Urinary bladder (tissue), 3 donors: ENCODE measurements at regions not wholly inside any gene's neighbourhood (a gene's known extent, or its start where the extent isn't known, plus 50 kb on each side); places are given as distances from the start of the nearest gene placed in this dataset.
"Not testable (repeated sequence)": the region's sequence is repeated elsewhere in the genome, so short reads cannot be mapped to it uniquely, and the experiment has no call there.

ENCODE experiments used
- DNase-seq: peaks from one replicate; pipeline ENCODE4 v3.0.0-alpha.2; 2015; ENCODE audit errors: extremely low spot score
- H3K27ac ChIP-seq: one replicate; pipeline ENCODE4 v1.5.1; 2013; ENCODE audit warnings: low read depth, mild to moderate bottlenecking, moderate library complexity
- H3K36me3 ChIP-seq: one replicate; pipeline ENCODE4 v1.6.1; 2013; ENCODE audit warnings: mild to moderate bottlenecking, moderate library complexity; ENCODE audit not compliant: insufficient read depth
- H3K4me1 ChIP-seq: one replicate; pipeline ENCODE4 v1.6.1; 2013; ENCODE audit warnings: mild to moderate bottlenecking, moderate library complexity; ENCODE audit not compliant: insufficient read depth
- H3K4me3 ChIP-seq: one replicate; pipeline ENCODE4 v1.5.1; 2013; ENCODE audit warnings: low read depth, low read length
- WGBS: extraction: QIAGEN DNeasy Blood & Tissue Kit; methylation state at CpG from one replicate; pipeline ENCODE4 v1.1.7; 2013; 5-methylcytosine and 5-hydroxymethylcytosine counted together
- donor health status: healthy with polysubstance abuse.
- donor health status: healthy.

DNA sequence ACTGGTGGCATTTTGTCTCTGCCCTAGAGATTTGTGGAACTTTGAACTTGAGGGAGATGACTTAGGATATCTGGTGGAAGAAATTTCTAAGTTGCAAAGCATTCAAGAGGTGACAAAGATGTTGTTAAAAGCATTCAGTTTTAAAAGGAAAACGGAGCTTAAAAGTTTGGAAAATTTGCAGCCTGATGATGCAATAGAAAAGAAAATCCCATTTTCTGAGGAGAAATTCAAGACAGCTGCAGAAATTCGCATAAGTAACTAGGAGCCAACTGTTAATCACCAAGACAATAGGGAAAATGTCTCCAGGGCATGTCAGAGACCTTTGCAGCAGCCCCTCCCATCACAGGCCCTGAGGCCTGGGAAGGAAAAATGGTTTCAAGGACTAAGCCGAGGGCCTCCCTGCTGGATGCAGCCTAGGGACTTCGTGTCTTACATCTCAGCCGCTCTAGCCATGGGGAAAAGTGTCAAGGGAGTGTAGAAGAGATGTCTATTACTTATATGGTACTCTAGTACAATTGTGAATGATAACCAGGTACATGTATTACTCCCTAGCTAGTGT lies 663.0 kb upstream of the CBLB start:
- WGBS, result 91% methylated on average over 5 of the region's 5 CpGs
- not testable (repeated sequence) for H3K4me1 ChIP-seq, H3K36me3 ChIP-seq, DNase-seq, H3K27ac ChIP-seq, H3K4me3 ChIP-seq

- no peak for DNase-seq
- 81% methylated on average over 5 of the region's 5 CpGs for WGBS
- H3K36me3 ChIP-seq, result no peaks in the 10 kb centered on the region
- H3K4me1 ChIP-seq, result no peaks in the 10 kb centered on the region
- H3K27ac ChIP-seq, result no peak overlapping the region
- H3K4me3 ChIP-seq, result no peak overlapping the region
These were observed 664.4 kb upstream of the CBLB start for GRCh38 chr3:106533093-106533787.

DNA sequence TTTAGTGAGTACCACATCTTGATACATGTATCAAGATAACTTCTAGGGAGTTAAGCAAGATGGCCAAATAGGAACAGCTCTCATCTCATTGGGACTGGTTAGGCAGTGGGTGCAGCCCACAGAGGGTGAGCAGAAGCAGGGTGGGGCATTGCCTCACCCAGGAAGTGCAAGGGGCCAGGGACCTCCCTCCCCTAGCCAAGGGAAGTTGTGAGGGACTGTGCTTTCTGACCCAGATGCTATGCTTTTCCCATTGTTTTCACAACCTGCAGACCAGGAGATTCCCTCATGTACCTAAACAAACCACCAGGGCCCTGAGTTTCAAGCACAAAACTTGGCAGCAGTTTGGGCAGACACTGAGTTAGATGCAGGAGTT lies 665.0 kb upstream of the CBLB start:
- H3K4me1 ChIP-seq, result no peaks in the 10 kb centered on the region
- no peaks in the 10 kb centered on the region for H3K36me3 ChIP-seq
- no peak overlapping the region for H3K27ac ChIP-seq
- DNase-seq, result no peak
- H3K4me3 ChIP-seq, result no peak overlapping the region

DNA sequence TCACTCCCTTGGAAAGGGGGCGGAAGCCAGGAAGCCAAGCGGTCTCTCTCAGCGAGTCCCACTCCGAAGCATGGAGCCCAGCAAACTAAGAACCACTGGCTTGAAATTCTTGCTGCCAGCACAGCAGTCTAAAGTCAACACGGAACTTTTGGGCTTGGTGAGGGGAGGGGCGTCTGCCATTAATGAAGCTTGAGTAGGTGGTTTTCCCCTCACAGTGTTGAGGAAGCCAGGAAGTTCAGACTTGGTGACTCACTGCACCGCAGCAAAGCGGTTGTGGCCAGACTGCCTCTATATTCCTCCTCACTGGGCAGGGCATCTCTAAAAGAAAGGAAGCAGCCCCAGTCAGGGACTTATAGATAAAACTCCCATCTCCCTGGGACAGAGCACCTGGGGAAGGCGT lies 665.4 kb upstream of the CBLB start:
- WGBS, result 93% methylated on average over 9 of the region's 9 CpGs
- no peak for DNase-seq
- Histone ChIP-seq H3K4me3 (no peak overlapping the region), H3K4me1 (no peaks in the 10 kb centered on the region), H3K36me3 (no peaks in the 10 kb centered on the region), H3K27ac (no peak overlapping the region)

DNA sequence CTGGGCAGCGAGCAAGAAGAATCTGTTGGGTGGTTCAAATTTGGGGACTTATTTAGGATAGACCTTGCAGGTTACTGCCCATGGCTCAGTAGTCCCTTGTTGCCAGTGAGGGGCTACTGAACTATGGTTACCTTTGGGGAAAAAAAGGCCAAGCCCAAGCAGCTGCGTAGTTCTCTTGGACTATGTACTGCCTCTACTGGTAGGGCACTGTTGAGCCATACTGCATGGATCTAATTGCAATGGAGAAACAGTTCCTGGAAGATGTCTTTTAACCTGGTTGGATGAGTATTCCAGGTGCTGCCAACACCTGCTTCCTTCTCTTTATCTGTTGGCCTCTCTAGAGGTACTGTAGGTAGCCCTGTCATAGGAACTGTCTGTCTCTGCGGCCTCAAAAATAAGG lies 671.9 kb upstream of the CBLB start:
- DNase-seq, result no peak

DNA sequence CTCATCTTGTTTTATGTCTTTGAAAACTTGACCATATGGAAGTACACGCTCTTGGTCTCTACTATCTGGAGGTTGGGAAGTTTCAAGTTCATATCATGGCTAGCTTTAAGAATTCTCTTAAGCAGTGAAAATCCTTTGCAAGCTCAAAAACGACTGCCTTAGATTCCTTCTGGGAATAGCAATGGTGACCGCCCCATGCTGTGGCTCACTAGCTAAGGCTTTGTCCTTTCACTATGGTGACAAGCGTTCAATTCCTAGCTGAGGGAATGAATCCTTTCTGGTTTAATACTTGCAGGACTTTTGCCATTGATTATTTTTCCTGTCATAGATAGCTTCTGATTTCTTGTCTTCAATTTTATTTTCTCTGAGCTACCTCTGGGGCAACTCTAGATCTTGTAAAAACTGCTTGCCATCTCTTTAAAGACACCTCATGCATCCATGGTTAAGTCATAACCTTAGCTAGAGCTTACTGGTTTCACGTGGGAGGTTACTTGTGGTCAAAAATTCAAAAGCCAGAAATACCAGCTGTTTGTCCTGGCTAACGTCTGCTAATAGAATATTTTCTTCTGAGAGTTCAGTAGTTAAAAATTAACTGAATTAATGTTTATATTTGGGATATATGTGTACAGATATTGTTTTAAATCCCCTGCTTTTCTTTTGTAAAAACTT lies 673.4 kb upstream of the CBLB start:
- H3K27ac ChIP-seq, result no peak overlapping the region
- no peaks in the 10 kb centered on the region for H3K36me3 ChIP-seq
- DNase-seq, result no peak
- no peaks in the 10 kb centered on the region for H3K4me1 ChIP-seq
- WGBS, result 61% methylated on average over 6 of the region's 6 CpGs
- H3K4me3 ChIP-seq, result no peak overlapping the region

More for the DNA sequence above, 671.9 kb upstream of the CBLB start:
- H3K27ac ChIP-seq, result no peak overlapping the region
- no peak overlapping the region for H3K4me3 ChIP-seq
- H3K36me3 ChIP-seq, result no peaks in the 10 kb centered on the region
- whole genome bisulfite sequencing, result 97% methylated on average over 3 of the region's 3 CpGs
- H3K4me1 ChIP-seq, result no peaks in the 10 kb centered on the region

DNA sequence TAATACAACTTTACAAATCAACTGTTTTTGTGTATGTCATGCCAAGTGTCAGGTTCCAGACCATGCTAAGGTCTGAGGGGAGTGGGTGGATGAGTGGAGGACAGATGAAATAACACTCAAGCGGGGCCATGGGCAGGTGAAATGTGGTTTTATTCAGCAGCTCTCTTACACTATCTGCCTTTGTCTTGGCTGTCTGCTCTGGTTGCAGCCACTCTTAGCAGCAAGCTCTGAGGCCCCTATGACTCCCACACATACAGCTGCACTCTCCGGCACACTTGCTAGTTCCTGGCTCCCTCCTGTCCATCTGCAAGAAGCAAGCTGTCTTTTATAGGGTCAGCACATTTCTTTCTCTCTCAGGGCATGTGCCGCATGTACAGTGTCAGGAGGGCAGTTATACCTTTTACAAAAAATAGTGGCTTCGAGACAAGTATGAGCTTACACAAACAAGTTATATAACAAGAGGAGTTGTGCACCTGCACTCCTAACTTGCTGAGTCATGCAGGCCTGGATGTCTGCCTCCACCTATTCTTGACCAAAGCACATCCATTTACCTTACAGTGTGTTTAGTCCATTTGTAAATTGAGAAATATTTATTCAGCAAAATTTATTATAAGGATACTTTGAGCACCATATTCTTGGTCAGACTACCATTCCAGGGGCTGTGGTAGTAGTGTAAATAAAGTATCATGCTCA lies 683.7 kb upstream of the CBLB start:
- WGBS, result 96% methylated on average over 4 of the region's 4 CpGs
- H3K4me3 ChIP-seq, result no peak overlapping the region

DNA sequence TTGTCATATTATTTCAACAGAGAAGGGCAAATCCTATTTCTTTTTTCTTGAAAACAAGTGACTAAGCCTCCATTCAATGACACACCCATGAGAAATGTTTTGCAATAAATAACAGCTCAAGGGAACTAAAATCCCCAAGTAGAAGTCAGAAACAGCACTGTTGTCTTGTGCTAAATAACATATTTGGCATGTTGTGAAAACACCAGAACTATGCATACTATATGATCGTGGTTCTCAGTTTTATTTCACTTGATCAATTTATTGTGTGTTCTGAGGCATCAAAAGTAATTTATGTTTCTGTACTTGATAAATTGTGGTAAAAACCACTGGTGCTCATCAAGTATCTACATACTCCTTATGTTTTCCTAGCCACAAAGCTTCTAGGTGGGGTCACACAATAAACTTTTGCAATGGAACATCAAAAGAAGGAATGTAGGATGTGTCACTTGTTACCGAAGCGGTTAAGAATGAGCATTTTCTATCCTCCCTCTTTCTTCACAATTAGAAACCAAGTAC lies 691.7 kb upstream of the CBLB start:
- H3K4me3 ChIP-seq, result no peak overlapping the region
- H3K27ac ChIP-seq, result no peak overlapping the region
- no peaks in the 10 kb centered on the region for H3K36me3 ChIP-seq

More for the DNA sequence above, 683.7 kb upstream of the CBLB start:
- Histone ChIP-seq H3K36me3 (no peaks in the 10 kb centered on the region), H3K4me1 (no peaks in the 10 kb centered on the region), H3K27ac (no peak overlapping the region)
- no peak for DNase-seq

DNA sequence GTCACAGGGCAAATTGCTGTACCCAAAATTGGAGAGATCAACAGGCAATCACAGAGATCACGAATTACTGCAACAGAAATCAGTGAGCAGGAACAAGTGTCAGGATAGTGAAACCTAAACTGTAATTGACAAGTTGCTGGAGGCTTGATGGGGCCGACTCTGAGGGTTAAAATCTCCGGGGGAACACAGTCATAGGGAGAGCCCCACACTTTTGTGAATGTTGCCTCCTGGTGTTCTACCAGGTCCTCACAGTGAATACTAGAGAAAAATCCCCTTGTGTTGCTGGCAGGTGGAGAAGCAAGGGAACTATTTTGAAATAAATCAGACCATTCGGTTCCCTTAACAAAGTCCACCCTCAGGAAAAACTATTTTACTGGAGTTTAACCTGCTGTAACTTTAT lies 697.5 kb upstream of the CBLB start:
- H3K27ac ChIP-seq, result no peak overlapping the region
- DNase-seq, result no peak
- WGBS, result 64% methylated on average over 4 of the region's 4 CpGs
- H3K4me3 ChIP-seq, result no peak overlapping the region
- H3K36me3 ChIP-seq, result no peaks in the 10 kb centered on the region
- H3K4me1 ChIP-seq, result no peaks in the 10 kb centered on the region

More for the DNA sequence above, 691.7 kb upstream of the CBLB start:
- no peak for DNase-seq
- 84% methylated on average over 3 of the region's 3 CpGs for WGBS
- no peaks in the 10 kb centered on the region for H3K4me1 ChIP-seq

GRCh38 chr3:106570426-106570825 lies 701.6 kb upstream of the CBLB start:
- WGBS, result 83% methylated on average over 1 of the region's 1 CpG
- no peak overlapping the region for H3K4me3 ChIP-seq
- no peaks in the 10 kb centered on the region for H3K36me3 ChIP-seq
- DNase-seq, result no peak
- no peak overlapping the region for H3K27ac ChIP-seq
- no peaks in the 10 kb centered on the region for H3K4me1 ChIP-seq

GRCh38 chr3:106573605-106574004 lies 704.8 kb upstream of the CBLB start:
- WGBS, result 89% methylated on average over 3 of the region's 3 CpGs
- H3K4me3 ChIP-seq, result no peak overlapping the region
- no peak for DNase-seq
- H3K4me1 ChIP-seq, result no peaks in the 10 kb centered on the region
- no peaks in the 10 kb centered on the region for H3K36me3 ChIP-seq
- no peak overlapping the region for H3K27ac ChIP-seq

DNA sequence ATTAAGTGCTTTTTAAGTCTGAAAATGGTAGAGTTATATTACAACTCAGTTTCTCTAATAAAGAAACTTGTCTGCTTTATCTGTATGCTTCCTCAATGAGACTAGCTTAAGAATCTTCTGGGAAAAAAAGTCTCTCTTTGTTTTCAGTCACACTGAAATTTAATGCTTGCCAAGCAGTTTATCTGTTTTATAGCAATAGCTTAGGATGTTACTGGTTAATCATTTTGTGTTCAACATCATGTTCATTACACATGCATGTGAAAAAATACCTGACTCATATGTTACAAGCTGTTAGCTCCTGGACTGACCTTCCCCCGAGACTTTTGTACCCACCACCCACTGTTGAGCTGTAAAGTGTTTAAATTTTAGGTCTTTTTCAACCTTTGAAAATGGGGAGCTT lies 706.2 kb upstream of the CBLB start:
- Histone ChIP-seq H3K27ac (no peak overlapping the region), H3K4me3 (no peak overlapping the region), H3K4me1 (no peaks in the 10 kb centered on the region), H3K36me3 (no peaks in the 10 kb centered on the region)
- no peak for DNase-seq
- WGBS, result 81% methylated on average over 1 of the region's 1 CpG

- 77% methylated on average over 1 of the region's 1 CpG for WGBS
- H3K4me3 ChIP-seq, result no peak overlapping the region
- H3K36me3 ChIP-seq, result no peaks in the 10 kb centered on the region
- no peak overlapping the region for H3K27ac ChIP-seq
- DNase-seq, result no peak
- H3K4me1 ChIP-seq, result no peaks in the 10 kb centered on the region
These were observed 708.4 kb upstream of the CBLB start for GRCh38 chr3:106577241-106577640.

DNA sequence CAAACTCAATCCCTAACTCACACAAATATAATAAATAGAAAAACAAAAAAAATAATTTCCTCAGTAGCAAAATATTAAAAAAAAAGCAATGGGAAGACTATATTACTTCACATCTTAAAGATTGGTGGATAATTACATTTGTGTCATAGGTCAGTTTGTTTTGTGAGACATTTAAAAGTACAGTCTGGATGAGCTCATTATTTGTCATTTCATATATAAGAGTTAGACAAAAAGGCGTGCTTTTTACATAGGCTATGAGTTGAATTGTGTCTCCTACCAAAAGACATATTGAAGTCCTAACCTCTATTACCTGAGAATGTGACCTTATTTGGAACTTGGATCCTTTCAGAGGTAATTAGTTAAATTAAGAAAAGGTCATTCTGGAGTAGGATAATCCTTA lies 710.1 kb upstream of the CBLB start:
- no peak for DNase-seq
- Histone ChIP-seq H3K27ac (no peak overlapping the region), H3K36me3 (no peaks in the 10 kb centered on the region), H3K4me3 (no peak overlapping the region), H3K4me1 (no peaks in the 10 kb centered on the region)
- WGBS, result 45% methylated on average over 1 of the region's 1 CpG
